ENCODE measurements at regions not wholly inside any gene's neighbourhood (a gene's known extent, or its start where the extent isn't known, plus 50 kb on each side); places are given as distances from the start of the nearest gene placed in this dataset.

DNA sequence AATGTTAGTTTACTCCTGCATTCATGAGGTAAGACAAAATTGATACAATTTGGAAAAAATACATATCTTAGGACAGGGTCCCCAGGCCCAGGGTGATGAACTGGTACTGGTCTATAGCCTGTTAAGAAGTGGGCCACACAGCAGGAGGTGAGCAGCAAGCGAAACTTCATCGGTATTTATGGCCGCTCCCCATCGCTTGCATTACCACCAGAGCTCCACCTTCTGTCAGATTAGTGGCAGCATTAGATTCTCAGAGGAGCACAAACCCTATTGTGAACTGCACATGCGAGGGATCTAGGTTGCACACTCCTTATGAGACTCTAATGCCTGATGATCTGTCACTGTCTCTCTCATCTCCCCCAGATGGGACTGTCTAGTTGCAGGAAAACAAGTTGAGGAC is 880.6 kb downstream of the MCTP2 start:
- BruUV-seq (replicated peaks), result no TSS peak
- no peak overlapping the region for H3K27ac Mint-ChIP-seq (ENCODE audit: low read depth, unreplicated experiment)
- no peaks in the 10 kb centered on the region for H3K4me1 Mint-ChIP-seq (ENCODE audit: insufficient read depth, unreplicated experiment)
- H3K4me3 Mint-ChIP-seq (ENCODE audit: unreplicated experiment), result no peak overlapping the region
- H3K36me3 Mint-ChIP-seq (ENCODE audit: insufficient read depth, unreplicated experiment), result no peaks in the 10 kb centered on the region
- no peaks in the 10 kb centered on the region for H3K9me3 Mint-ChIP-seq (ENCODE audit: unreplicated experiment)
- POLR2A ChIA-PET, result no interaction called here
- DNase-seq (ENCODE audit: unreplicated experiment), result no peak
- CTCF ChIA-PET, result no interaction called here
- TF ChIP-seq CTCF (IDR thresholded peaks at IDR 0.05; ENCODE audit: unreplicated experiment), result no peak
- intact Hi-C loops (cut with micrococcal nuclease), result no loop called here
- no peaks in the 10 kb centered on the region for H3K27me3 Mint-ChIP-seq (ENCODE audit: insufficient read depth, unreplicated experiment)

DNA sequence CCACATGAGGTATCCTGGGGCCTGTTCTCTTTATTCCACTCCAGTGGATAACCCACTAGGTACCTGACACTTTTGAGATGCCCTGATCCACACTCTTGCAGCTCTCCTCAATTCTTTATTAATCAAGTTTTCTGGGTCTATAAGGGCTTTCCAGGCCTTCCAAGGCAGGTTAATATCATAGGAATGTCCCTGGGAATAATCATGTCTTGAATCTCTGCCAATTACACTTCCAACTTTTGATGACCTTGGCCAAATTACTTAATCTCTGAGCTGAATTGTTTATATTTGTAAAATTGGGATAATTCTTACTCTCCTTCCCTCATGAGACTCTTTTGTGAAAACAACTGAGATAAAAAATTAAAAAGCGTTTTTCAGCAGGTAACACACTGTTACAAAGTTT is 881.7 kb downstream of the MCTP2 start:
- no peak for TF ChIP-seq CTCF (IDR thresholded peaks at IDR 0.05; ENCODE audit: unreplicated experiment)
- intact Hi-C loops (cut with micrococcal nuclease), result no loop called here
- H3K27ac Mint-ChIP-seq (ENCODE audit: low read depth, unreplicated experiment), result no peak overlapping the region
- POLR2A ChIA-PET, result interaction anchor here (0.5 to 0.6 kb wide), 2 partner anchors 244 to 1944 kb away, joined by 3 read pairs; no protein-coding TSS in a partner anchor
- no peaks in the 10 kb centered on the region for H3K36me3 Mint-ChIP-seq (ENCODE audit: insufficient read depth, unreplicated experiment)
- no peaks in the 10 kb centered on the region for H3K9me3 Mint-ChIP-seq (ENCODE audit: unreplicated experiment)
- BruUV-seq (replicated peaks), result no TSS peak
- H3K27me3 Mint-ChIP-seq (ENCODE audit: insufficient read depth, unreplicated experiment), result no peaks in the 10 kb centered on the region
- no peak overlapping the region for H3K4me3 Mint-ChIP-seq (ENCODE audit: unreplicated experiment)
- DNase-seq (ENCODE audit: unreplicated experiment), result no peak
- CTCF ChIA-PET, result interaction anchor here (0.6 to 0.9 kb wide), 3 partner anchors 11 to 1876 kb away, joined by 3 to 4 read pairs (median 3); no protein-coding TSS in a partner anchor
- H3K4me1 Mint-ChIP-seq (ENCODE audit: insufficient read depth, unreplicated experiment), result no peaks in the 10 kb centered on the region

DNA sequence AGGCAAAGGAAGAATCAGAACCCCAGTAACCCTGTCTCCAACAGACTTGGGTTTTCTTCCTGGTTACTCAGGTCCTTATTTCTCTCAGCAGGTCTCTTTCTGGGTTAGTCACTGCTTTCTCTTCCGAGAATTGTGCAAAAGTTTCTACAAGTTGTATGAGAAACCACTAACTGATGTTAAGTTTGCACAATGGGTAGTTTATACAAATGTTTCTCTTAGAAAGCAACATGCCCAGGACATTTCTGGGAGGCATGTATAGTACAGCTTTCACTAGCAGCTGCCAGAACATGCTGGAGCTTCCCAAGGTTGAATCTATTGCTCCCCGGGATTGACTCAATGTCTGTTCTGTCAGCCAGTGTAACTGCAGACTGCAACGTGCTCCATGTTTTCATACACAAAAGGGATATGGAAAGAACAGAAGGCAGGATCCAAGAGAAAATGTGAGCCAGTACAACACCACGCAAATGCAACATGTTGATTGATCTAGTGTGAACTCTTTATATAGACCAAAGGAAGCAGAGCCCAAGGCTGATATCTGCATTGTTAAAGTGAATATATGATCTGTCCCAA is 887.8 kb downstream of the MCTP2 start:
- Mint-ChIP-seq H3K27ac (ENCODE audit: low read depth, unreplicated experiment) (no peak overlapping the region), H3K36me3 (ENCODE audit: insufficient read depth, unreplicated experiment) (no peaks in the 10 kb centered on the region), H3K9me3 (ENCODE audit: unreplicated experiment) (no peaks in the 10 kb centered on the region), H3K4me3 (ENCODE audit: unreplicated experiment) (no peak overlapping the region), H3K4me1 (ENCODE audit: insufficient read depth, unreplicated experiment) (peaks cover 8% of the 10 kb centered on the region), H3K27me3 (ENCODE audit: insufficient read depth, unreplicated experiment) (no peaks in the 10 kb centered on the region)
- intact Hi-C loops (cut with micrococcal nuclease), result no loop called here
- no peak for TF ChIP-seq CTCF (IDR thresholded peaks at IDR 0.05; ENCODE audit: unreplicated experiment)
- ChIA-PET POLR2A (no interaction called here), CTCF (interaction anchor here (0.6 kb wide), 1 partner anchor 77 kb away, joined by 3 read pairs; no protein-coding TSS in a partner anchor)
- no TSS peak for BruUV-seq (replicated peaks)
- peak; percentile 30 for DNase-seq (ENCODE audit: unreplicated experiment)

GRCh38 chr15:95120595-95120994 is 889.2 kb downstream of the MCTP2 start:
- no TSS peak for BruUV-seq (replicated peaks)
- Mint-ChIP-seq H3K27ac (ENCODE audit: low read depth, unreplicated experiment) (no peak overlapping the region), H3K9me3 (ENCODE audit: unreplicated experiment) (no peaks in the 10 kb centered on the region), H3K4me3 (ENCODE audit: unreplicated experiment) (no peak overlapping the region), H3K36me3 (ENCODE audit: insufficient read depth, unreplicated experiment) (no peaks in the 10 kb centered on the region), H3K27me3 (ENCODE audit: insufficient read depth, unreplicated experiment) (no peaks in the 10 kb centered on the region), H3K4me1 (ENCODE audit: insufficient read depth, unreplicated experiment) (peaks cover 8% of the 10 kb centered on the region)
- no peak for DNase-seq (ENCODE audit: unreplicated experiment)
- TF ChIP-seq CTCF (IDR thresholded peaks at IDR 0.05; ENCODE audit: unreplicated experiment), result no peak
- intact Hi-C loops (cut with micrococcal nuclease), result no loop called here
- ChIA-PET CTCF (no interaction called here), POLR2A (interaction anchor here (0.5 to 1.1 kb wide), 2 partner anchors 21 to 1506 kb away, joined by 3 read pairs; no protein-coding TSS in a partner anchor)

All from MCF 10A (cell line).